PFSK-1 (cell line): ENCODE measurements at regions not wholly inside any gene's neighbourhood (a gene's known extent, or its start where the extent isn't known, plus 50 kb on each side); places are given as distances from the start of the nearest gene placed in this dataset.

ENCODE experiments used
- FOXP2 ChIP-seq: optimal IDR thresholded peaks from 2 replicates; pipeline ENCODE3; 2011; ENCODE audit warnings: borderline replicate concordance, control low read depth, inconsistent platforms; ENCODE audit not compliant: insufficient read depth; ENCODE audit errors: extremely low read length, extremely low read depth
- POLR2AphosphoS5 ChIP-seq: IDR thresholded peaks from 2 replicates; pipeline ENCODE4 v1.6.1; 2012; ENCODE audit warnings: low read depth, mild to moderate bottlenecking, control low read depth, low read length, moderate library complexity
- SIN3A ChIP-seq: IDR thresholded peaks from 2 replicates; pipeline ENCODE4 v1.6.1; 2012; ENCODE audit warnings: mild to moderate bottlenecking, low read length, moderate library complexity, borderline replicate concordance; ENCODE audit not compliant: insufficient read depth
- TAF1 ChIP-seq: IDR thresholded peaks from 2 replicates; pipeline ENCODE4 v1.6.1; 2012; ENCODE audit warnings: low read length, control low read depth, borderline replicate concordance; ENCODE audit not compliant: insufficient read depth
- TF ChIP-seq, protein P1 (sequence below), 2 experiments: IDR thresholded peaks; 2 replicates each; pipeline versions ENCODE4 v1.6.1 to v1.8.0; 2011 to 2012; ENCODE audit warnings: low read depth in 2 of 2, low read length in 2 of 2, control low read depth in 1 of 2, inconsistent platforms in 1 of 2, mild to moderate bottlenecking in 1 of 2, moderate library complexity in 1 of 2; ENCODE audit not compliant: insufficient read depth in 1 of 2

DNA sequence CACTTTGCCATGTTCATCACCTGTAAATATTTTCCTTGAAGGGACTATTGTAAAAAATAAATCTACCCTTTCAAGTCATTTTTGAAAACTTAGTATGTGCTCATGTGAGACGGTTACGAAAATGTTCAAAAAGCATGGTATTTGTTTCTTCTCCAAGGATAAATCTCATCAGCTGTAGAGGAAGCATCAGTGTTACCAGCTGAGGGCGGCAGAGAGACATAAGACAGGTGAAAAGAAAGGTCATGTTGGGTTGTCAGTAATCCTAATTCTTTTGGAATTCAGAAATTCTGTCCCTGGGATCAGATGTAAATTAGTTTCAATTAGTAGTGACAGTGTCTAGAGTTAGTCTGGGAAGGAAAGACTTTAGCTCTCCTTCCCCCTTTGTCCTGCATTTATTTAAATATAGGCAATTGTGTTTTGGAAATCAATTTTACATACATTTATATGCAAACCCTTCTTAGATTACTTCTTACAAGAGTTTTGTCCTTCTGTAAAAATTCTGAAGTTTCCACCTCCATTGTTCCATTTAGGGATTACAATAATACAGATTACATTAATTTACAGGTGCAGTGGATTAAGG, 791.9 kb upstream of the CDH6 start:
- no peak for TF ChIP-seq POLR2AphosphoS5
- no peak for TF ChIP-seq TAF1
- TF ChIP-seq FOXP2: no peak
- TF ChIP-seq SIN3A: no peak
- TF ChIP-seq, protein P1, sequence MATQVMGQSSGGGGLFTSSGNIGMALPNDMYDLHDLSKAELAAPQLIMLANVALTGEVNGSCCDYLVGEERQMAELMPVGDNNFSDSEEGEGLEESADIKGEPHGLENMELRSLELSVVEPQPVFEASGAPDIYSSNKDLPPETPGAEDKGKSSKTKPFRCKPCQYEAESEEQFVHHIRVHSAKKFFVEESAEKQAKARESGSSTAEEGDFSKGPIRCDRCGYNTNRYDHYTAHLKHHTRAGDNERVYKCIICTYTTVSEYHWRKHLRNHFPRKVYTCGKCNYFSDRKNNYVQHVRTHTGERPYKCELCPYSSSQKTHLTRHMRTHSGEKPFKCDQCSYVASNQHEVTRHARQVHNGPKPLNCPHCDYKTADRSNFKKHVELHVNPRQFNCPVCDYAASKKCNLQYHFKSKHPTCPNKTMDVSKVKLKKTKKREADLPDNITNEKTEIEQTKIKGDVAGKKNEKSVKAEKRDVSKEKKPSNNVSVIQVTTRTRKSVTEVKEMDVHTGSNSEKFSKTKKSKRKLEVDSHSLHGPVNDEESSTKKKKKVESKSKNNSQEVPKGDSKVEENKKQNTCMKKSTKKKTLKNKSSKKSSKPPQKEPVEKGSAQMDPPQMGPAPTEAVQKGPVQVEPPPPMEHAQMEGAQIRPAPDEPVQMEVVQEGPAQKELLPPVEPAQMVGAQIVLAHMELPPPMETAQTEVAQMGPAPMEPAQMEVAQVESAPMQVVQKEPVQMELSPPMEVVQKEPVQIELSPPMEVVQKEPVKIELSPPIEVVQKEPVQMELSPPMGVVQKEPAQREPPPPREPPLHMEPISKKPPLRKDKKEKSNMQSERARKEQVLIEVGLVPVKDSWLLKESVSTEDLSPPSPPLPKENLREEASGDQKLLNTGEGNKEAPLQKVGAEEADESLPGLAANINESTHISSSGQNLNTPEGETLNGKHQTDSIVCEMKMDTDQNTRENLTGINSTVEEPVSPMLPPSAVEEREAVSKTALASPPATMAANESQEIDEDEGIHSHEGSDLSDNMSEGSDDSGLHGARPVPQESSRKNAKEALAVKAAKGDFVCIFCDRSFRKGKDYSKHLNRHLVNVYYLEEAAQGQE (IDR thresholded peaks at IDR 0.05; ENCODE audit: insufficient read depth in 1 of 2, low read depth in 2 of 2, low read length in 2 of 2): no peak

GRCh38 chr5:30398423-30398822, 795.1 kb upstream of the CDH6 start:
- TF ChIP-seq TAF1 (no peak), FOXP2 (no peak), SIN3A (no peak), POLR2AphosphoS5 (no peak)
- TF ChIP-seq, protein P1 (IDR thresholded peaks at IDR 0.05; ENCODE audit: insufficient read depth in 1 of 2, low read depth in 2 of 2, low read length in 2 of 2): no peak

- TF ChIP-seq POLR2AphosphoS5: no peak
- no peak for TF ChIP-seq TAF1
- TF ChIP-seq SIN3A: no peak
- TF ChIP-seq, protein P1 (IDR thresholded peaks at IDR 0.05; ENCODE audit: insufficient read depth in 1 of 2, low read depth in 2 of 2, low read length in 2 of 2): no peak
- TF ChIP-seq FOXP2: no peak
Measured at GRCh38 chr5:30392897-30393296, 800.6 kb upstream of the CDH6 start.

DNA sequence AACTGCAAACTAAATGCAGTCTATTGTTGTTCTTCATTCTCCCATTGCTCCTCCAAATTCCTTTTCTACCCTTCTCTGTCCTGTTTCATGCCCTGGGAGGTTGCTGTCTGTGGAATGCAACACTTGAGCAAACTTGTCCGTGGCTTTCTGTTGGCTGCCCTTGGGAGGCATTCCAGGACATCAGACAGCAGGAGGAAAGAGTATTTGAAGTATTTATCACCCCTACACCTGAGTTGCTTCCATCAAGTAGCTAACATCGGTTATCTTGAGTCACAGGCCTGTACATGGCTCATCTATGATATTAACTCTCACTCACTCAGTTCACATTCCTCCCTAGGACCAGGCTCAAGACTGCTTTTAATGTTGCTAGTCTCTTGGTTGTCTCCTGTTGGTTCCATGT, 803.4 kb upstream of the CDH6 start:
- TF ChIP-seq POLR2AphosphoS5: no peak
- TF ChIP-seq, protein P1 (IDR thresholded peaks at IDR 0.05; ENCODE audit: insufficient read depth in 1 of 2, low read depth in 2 of 2, low read length in 2 of 2): no peak
- TF ChIP-seq SIN3A: no peak
- TF ChIP-seq TAF1: no peak
- TF ChIP-seq FOXP2: no peak
